SK-N-SH treated with all-trans-retinoic acid at 6 μM for 48 hours (cell line): ENCODE measurements at regions not wholly inside any gene's neighbourhood (a gene's known extent, or its start where the extent isn't known, plus 50 kb on each side); places are given as distances from the start of the nearest gene placed in this dataset.

Source experiments
- ATAC-seq: fragments of 200-7000 bp; cut with Tn5 transposase; 3 replicates; pipeline ENCODE4 v1.9.1; 2020; ENCODE audit warnings: mild to moderate bottlenecking, moderate library complexity
- ARNTL ChIP-seq: fragments of 450-650 bp; formaldehyde crosslinking; IDR thresholded peaks from 2 replicates; pipeline ENCODE4 v1.5.0; 2020; ENCODE audit warnings: low read depth, mild to moderate bottlenecking, moderate library complexity, borderline replicate concordance
- BACH2 ChIP-seq: fragments of 250-450 bp; sonication (Bioruptor Pico); IDR thresholded peaks from 2 replicates; pipeline ENCODE4 v1.9.0; 2021; ENCODE audit warnings: mild to moderate bottlenecking, borderline replicate concordance
- ESRRG ChIP-seq: fragments of 250-450 bp; sonication (Bioruptor Pico); IDR thresholded peaks from 2 replicates; pipeline ENCODE4 v1.6.1; 2021; ENCODE audit warnings: mild to moderate bottlenecking
- GLIS3 ChIP-seq: fragments of 250-450 bp; sonication (Bioruptor Pico); IDR thresholded peaks from 2 replicates; pipeline ENCODE4 v1.5.0; 2020; ENCODE audit warnings: mild to moderate bottlenecking, moderate library complexity
- ISL1 ChIP-seq: fragments of 250-450 bp; sonication (Bioruptor Pico); IDR thresholded peaks from 2 replicates; pipeline ENCODE4 v2.1.2; 2022; ENCODE audit warnings: mild to moderate bottlenecking, moderate library complexity
- OSR1 ChIP-seq: fragments of 250-450 bp; sonication (Bioruptor Pico); IDR thresholded peaks from 2 replicates; pipeline ENCODE4 v1.8.0; 2022; ENCODE audit warnings: moderate library complexity, mild to moderate bottlenecking, inconsistent platforms
- PPARA ChIP-seq: fragments of 250-450 bp; sonication (Bioruptor Pico); IDR thresholded peaks from 2 replicates; pipeline ENCODE4 v1.5.0; 2020; ENCODE audit warnings: mild to moderate bottlenecking, borderline replicate concordance
- RARB ChIP-seq: fragments of 250-450 bp; sonication (Bioruptor Pico); IDR thresholded peaks from 2 replicates; pipeline ENCODE4 v1.8.0; 2021; ENCODE audit warnings: mild to moderate bottlenecking, moderate library complexity
- SNAI2 ChIP-seq: fragments of 250-450 bp; sonication (Bioruptor Pico); IDR thresholded peaks from 2 replicates; pipeline ENCODE4 v1.5.0; 2020; ENCODE audit warnings: mild to moderate bottlenecking, moderate library complexity
- TCF4 ChIP-seq: fragments of 250-450 bp; sonication (Bioruptor Pico); IDR thresholded peaks from 2 replicates; pipeline ENCODE4 v1.8.0; 2021; ENCODE audit warnings: mild to moderate bottlenecking, moderate library complexity, borderline replicate concordance
- ZC3H10 ChIP-seq: fragments of 250-450 bp; sonication (Bioruptor Pico); IDR thresholded peaks from 2 replicates; pipeline ENCODE4 v1.5.1; 2021; ENCODE audit warnings: mild to moderate bottlenecking, moderate library complexity
- ZFP3 ChIP-seq: fragments of 250-450 bp; sonication (Bioruptor Pico); IDR thresholded peaks from 2 replicates; pipeline ENCODE4 v1.5.0; 2020; ENCODE audit warnings: mild to moderate bottlenecking, moderate library complexity
- ZFP30 ChIP-seq: fragments of 450-650 bp; formaldehyde crosslinking; IDR thresholded peaks from 2 replicates; pipeline ENCODE4 v1.5.0; 2022; ENCODE audit warnings: mild to moderate bottlenecking, moderate library complexity
- ZNF565 ChIP-seq: fragments of 450-650 bp; formaldehyde crosslinking; conservative IDR thresholded peaks from 2 replicates; pipeline ENCODE4 v1.5.0; 2020; ENCODE audit warnings: low read depth, mild to moderate bottlenecking, moderate library complexity
- ZNF70 ChIP-seq: fragments of 450-650 bp; formaldehyde crosslinking; IDR thresholded peaks from 2 replicates; pipeline ENCODE4 v1.5.0; 2020; ENCODE audit warnings: mild to moderate bottlenecking, moderate library complexity
- ZNF8 ChIP-seq: fragments of 450-650 bp; formaldehyde crosslinking; IDR thresholded peaks from 2 replicates; pipeline ENCODE4 v1.5.0; 2020; ENCODE audit warnings: mild to moderate bottlenecking, moderate library complexity
- TF ChIP-seq, protein P1 (sequence below): fragments of 250-450 bp; sonication (Bioruptor Pico); IDR thresholded peaks from 2 replicates; pipeline ENCODE4 v1.8.0; 2021; ENCODE audit warnings: low read depth, mild to moderate bottlenecking, moderate library complexity, borderline replicate concordance
- TF ChIP-seq, protein P2 (sequence below): fragments of 250-450 bp; sonication (Bioruptor Pico); IDR thresholded peaks from 2 replicates; pipeline ENCODE4 v1.5.1; 2020; ENCODE audit warnings: low read depth, mild to moderate bottlenecking, moderate library complexity
- TF ChIP-seq, protein P3 (sequence below): fragments of 250-450 bp; sonication (Bioruptor Pico); IDR thresholded peaks from 2 replicates; pipeline ENCODE4 v1.5.1; 2021; ENCODE audit warnings: mild to moderate bottlenecking, moderate library complexity
- TF ChIP-seq, protein P4 (sequence below): fragments of 250-450 bp; sonication (Bioruptor Pico); IDR thresholded peaks from 2 replicates; pipeline ENCODE4 v1.8.0; 2020; ENCODE audit warnings: mild to moderate bottlenecking, moderate library complexity, borderline replicate concordance

DNA sequence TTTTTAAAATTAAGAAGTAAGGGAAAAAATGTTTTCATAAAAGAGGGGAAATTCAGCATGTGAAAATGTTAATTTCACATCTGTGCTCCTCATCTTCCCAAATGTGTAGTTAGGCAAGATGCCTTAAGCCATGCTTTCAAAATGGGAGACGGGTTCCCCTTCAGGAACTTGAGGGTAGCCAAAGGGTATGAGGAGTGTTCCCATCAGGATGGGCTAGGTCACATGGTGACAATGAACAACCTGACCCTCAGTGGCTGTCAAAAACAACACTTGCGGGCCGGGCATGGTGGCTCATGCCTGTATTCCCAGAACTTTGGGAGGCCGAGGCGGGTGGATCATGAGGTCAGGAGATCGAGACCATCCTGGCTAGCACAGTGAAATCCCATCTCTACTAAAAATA, 178.0 kb downstream of the ACTL7B start:
- ATAC-seq, result no peak
- TF ChIP-seq TCF4 (no peak), ZNF8 (CRISPR knock-in tag) (no peak), PPARA (no peak)

DNA sequence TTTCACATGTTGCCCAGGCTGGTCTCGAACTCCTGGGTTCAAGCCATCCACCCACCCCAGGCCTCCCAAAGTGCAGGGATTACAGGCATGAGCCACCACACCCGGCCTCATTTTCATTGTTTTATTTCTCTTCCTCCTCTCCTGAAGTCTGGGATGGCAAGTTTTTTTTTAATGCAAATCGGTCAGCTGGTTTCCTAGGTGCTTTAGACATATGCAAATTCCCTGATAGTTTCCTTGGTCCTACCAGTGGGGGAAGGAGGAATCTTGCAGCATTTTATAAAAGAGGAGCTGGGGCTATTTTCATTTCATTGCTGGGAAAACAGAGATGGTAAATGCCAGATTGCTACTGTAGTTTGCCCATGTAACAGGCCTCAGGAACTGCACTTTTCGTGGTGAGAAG, 179.4 kb downstream of the ACTL7B start:
- ATAC-seq, result no peak

DNA sequence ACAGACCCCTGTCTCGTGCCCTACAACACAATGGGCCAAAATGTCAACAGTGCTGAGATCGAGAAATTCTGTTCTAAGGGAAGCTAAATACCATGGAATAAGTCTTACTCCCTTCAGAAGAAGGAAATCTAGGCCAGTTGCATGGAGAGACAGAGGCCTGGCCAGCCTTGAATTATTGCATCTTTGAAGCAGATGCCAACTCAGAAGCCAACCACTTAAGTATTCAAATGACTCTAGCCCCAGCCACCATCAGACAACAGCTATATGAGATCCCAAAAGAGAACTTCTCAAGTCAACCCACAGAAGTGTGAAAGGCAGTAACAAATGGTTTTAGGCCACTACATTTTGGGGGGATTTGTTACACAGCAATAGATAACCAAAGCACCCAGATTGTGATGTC, 180.1 kb downstream of the ACTL7B start:
- ATAC-seq, result no peak
- TF ChIP-seq ZNF70 (CRISPR knock-in tag) (no peak), ZNF565 (CRISPR knock-in tag) (no peak), ZNF8 (CRISPR knock-in tag) (no peak), OSR1 (CRISPR knock-in tag) (no peak), TCF4 (no peak), ZFP3 (CRISPR knock-in tag) (no peak), ZC3H10 (CRISPR knock-in tag) (no peak), ESRRG (CRISPR knock-in tag) (no peak)
- TF ChIP-seq, protein P1, sequence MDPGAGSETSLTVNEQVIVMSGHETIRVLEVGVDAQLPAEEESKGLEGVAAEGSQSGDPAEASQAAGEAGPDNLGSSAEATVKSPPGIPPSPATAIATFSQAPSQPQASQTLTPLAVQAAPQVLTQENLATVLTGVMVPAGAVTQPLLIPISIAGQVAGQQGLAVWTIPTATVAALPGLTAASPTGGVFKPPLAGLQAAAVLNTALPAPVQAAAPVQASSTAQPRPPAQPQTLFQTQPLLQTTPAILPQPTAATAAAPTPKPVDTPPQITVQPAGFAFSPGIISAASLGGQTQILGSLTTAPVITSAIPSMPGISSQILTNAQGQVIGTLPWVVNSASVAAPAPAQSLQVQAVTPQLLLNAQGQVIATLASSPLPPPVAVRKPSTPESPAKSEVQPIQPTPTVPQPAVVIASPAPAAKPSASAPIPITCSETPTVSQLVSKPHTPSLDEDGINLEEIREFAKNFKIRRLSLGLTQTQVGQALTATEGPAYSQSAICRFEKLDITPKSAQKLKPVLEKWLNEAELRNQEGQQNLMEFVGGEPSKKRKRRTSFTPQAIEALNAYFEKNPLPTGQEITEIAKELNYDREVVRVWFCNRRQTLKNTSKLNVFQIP (CRISPR knock-in tag), result no peak
- TF ChIP-seq, protein P2, sequence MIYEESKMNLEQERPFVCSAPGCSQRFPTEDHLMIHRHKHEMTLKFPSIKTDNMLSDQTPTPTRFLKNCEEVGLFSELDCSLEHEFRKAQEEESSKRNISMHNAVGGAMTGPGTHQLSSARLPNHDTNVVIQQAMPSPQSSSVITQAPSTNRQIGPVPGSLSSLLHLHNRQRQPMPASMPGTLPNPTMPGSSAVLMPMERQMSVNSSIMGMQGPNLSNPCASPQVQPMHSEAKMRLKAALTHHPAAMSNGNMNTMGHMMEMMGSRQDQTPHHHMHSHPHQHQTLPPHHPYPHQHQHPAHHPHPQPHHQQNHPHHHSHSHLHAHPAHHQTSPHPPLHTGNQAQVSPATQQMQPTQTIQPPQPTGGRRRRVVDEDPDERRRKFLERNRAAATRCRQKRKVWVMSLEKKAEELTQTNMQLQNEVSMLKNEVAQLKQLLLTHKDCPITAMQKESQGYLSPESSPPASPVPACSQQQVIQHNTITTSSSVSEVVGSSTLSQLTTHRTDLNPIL (CRISPR knock-in tag), result no peak

More for the DNA sequence above, 179.4 kb downstream of the ACTL7B start:
- TF ChIP-seq, protein P1 (CRISPR knock-in tag), result no peak
- no peak for TF ChIP-seq ZFP3 (CRISPR knock-in tag)
- TF ChIP-seq, protein P2 (CRISPR knock-in tag), result no peak
- no peak for TF ChIP-seq ISL1 (CRISPR knock-in tag)
- TF ChIP-seq, protein P3, sequence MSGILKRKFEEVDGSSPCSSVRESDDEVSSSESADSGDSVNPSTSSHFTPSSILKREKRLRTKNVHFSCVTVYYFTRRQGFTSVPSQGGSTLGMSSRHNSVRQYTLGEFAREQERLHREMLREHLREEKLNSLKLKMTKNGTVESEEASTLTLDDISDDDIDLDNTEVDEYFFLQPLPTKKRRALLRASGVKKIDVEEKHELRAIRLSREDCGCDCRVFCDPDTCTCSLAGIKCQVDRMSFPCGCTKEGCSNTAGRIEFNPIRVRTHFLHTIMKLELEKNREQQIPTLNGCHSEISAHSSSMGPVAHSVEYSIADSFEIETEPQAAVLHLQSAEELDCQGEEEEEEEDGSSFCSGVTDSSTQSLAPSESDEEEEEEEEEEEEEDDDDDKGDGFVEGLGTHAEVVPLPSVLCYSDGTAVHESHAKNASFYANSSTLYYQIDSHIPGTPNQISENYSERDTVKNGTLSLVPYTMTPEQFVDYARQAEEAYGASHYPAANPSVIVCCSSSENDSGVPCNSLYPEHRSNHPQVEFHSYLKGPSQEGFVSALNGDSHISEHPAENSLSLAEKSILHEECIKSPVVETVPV (CRISPR knock-in tag), result no peak
- no peak for TF ChIP-seq BACH2
- TF ChIP-seq, protein P4, sequence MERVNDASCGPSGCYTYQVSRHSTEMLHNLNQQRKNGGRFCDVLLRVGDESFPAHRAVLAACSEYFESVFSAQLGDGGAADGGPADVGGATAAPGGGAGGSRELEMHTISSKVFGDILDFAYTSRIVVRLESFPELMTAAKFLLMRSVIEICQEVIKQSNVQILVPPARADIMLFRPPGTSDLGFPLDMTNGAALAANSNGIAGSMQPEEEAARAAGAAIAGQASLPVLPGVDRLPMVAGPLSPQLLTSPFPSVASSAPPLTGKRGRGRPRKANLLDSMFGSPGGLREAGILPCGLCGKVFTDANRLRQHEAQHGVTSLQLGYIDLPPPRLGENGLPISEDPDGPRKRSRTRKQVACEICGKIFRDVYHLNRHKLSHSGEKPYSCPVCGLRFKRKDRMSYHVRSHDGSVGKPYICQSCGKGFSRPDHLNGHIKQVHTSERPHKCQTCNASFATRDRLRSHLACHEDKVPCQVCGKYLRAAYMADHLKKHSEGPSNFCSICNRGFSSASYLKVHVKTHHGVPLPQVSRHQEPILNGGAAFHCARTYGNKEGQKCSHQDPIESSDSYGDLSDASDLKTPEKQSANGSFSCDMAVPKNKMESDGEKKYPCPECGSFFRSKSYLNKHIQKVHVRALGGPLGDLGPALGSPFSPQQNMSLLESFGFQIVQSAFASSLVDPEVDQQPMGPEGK (CRISPR knock-in tag), result no peak
- no peak for TF ChIP-seq ZNF70 (CRISPR knock-in tag)
- no peak for TF ChIP-seq ZNF565 (CRISPR knock-in tag)
- TF ChIP-seq SNAI2 (CRISPR knock-in tag), result no peak
- no peak for TF ChIP-seq RARB (CRISPR knock-in tag)
- TF ChIP-seq ESRRG (CRISPR knock-in tag), result no peak
- TF ChIP-seq ARNTL (CRISPR knock-in tag), result no peak
- no peak for TF ChIP-seq ZFP30 (CRISPR knock-in tag)
- TF ChIP-seq GLIS3 (CRISPR knock-in tag), result no peak
- no peak for TF ChIP-seq ZC3H10 (CRISPR knock-in tag)
